GM12872 (cell line): ENCODE measurements at regions not wholly inside any gene's neighbourhood (a gene's known extent, or its start where the extent isn't known, plus 50 kb on each side); places are given as distances from the start of the nearest gene placed in this dataset.

ENCODE experiments used
- CTCF ChIP-seq: IDR thresholded peaks from 3 replicates; pipeline ENCODE4 v1.5.1; 2011; ENCODE audit warnings: low read depth, mild to moderate bottlenecking, low read length, moderate library complexity; ENCODE audit not compliant: insufficient read depth

- no peak for TF ChIP-seq CTCF
These were observed 139.8 kb downstream of the LY86 start for GRCh38 chr6:6728169-6728941.

- TF ChIP-seq CTCF = no peak
These were observed 141.5 kb downstream of the LY86 start for GRCh38 chr6:6729971-6730370.

GRCh38 chr6:6730831-6731230 is 142.3 kb downstream of the LY86 start:
- no peak for TF ChIP-seq CTCF

- TF ChIP-seq CTCF = no peak
These were observed 146.3 kb downstream of the LY86 start for GRCh38 chr6:6734479-6735465.

- no peak for TF ChIP-seq CTCF
These were observed 148.5 kb downstream of the LY86 start for GRCh38 chr6:6736791-6737654.

GRCh38 chr6:6737671-6738070 is 149.2 kb downstream of the LY86 start:
- no peak for TF ChIP-seq CTCF
